ENCODE measurements at regions not wholly inside any gene's neighbourhood (a gene's known extent, or its start where the extent isn't known, plus 50 kb on each side); places are given as distances from the start of the nearest gene placed in this dataset.
"Not testable (repeated sequence)": the region's sequence is repeated elsewhere in the genome, so short reads cannot be mapped to it uniquely, and the experiment has no call there.

DNA sequence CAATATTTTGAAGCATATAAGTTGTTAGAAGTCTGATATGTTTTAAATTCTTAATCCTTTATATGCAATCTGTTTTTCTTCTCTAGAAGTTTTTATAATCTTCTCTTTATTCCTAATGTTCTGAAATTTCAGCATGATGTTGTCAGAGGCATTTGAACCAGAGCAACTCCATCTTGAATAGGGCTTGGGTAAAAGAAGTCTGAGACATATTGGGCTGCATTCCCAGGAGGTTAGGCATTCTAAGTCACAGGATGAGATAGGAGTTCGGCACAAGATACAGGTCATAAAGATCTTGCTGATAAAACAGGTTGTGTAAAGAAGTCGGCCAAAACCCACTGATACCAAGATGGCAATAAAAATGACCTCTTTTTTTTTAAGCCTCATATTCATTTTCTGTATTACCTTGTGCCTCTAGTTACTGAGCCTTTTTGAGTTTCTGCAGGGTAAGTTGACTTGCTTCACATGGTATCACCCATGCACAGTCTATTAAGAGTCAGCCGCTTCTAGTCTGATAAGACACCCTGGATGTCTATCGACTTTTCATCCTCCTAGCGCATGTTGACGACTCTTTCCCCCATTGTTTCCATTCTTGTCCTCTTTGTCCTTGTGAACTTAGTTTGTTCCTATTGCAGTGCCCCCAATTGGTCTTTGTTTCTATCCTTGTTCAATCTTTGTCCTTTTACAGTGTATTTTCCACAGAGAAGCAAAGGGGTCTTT is 80.8 kb upstream of the RNU6-1 start:
- DNase-seq = no peak

GRCh38 chr15:67922106-67922675 is 82.3 kb upstream of the RNU6-1 start:
- no peak for DNase-seq

- DNase-seq = peak; percentile 89
Observed at GRCh38 chr15:67922971-67923945, 83.4 kb upstream of the RNU6-1 start.

DNA sequence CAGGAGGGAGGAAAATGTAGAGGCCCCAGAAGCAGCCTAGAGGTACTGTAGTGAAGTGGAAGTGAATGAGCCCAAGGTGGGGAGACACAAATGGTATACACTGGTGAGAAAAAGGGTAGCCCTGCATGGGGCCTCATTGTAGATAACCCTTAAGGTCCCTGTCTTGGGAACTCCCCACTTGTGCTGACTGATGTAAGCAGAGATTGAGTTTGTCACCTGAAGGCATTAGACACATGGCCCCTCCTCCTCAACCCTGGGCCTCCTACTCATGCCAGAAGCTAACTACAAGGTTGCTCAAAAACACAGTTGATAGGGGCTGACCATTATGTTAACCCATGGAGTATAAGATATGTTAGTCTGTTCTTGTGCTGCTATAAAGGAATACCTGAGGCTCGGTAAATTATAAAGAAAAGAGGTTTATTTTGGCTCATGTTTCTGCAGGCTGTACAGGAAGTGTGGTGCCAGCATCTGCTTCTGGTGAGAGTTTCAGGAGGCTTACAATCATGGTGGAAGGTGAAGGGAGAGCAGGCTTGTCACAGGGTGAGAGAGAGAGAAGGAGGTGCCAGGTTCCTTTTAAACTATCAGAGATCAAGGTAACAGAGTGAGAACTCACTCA is 84.6 kb upstream of the RNU6-1 start:
- DNase-seq = no peak

GRCh38 chr15:67925182-67925581 is 85.3 kb upstream of the RNU6-1 start:
- DNase-seq = no peak

GRCh38 chr15:67927501-67928168 is 87.8 kb upstream of the RNU6-1 start:
- DNase-seq = no peak

DNA sequence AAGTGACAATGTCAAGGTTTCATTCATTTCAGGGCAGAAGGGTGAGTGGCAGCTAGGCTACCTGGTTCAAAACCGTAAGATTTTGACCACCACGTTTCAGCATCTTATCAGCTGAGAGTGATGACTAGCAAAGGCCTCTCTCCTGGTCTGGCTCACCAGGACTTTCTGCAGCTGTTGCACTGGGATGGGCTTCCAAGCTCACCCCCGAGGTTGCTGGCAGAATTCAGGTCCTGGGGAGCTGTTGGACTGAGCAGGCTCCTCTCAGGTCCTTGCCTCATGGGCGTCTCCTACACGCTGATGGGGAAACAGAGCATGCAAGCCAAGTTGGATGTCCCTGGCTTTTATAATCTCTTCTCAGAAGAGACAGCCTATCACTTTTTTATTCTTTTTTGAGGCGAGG is 88.8 kb upstream of the RNU6-1 start:
- no peak for DNase-seq

GRCh38 chr15:67930720-67931119 is 90.9 kb upstream of the RNU6-1 start:
- DNase-seq = no peak

- DNase-seq = no peak
Observed at GRCh38 chr15:67931861-67932260, 92.0 kb upstream of the RNU6-1 start.

GRCh38 chr15:67934126-67934525 is 94.3 kb upstream of the RNU6-1 start:
- not testable (repeated sequence) for DNase-seq

DNA sequence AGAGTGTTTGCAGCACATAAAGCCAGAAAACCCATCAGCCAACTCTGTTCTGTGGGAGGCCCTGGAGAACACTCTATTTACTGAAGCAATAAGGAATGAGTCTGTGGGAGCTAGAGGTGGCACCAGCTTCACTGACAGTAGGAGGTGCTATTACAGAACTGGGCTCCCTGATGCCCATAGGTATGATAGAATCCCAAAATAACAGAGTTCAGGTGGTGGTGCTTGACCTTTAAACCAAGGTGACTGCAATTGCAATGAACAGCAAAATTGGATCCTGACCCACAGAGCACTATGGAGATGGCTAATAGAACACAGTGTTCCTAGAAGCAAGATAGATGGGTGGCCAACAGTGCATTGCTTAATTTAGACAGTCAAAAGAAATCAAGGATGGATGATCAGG is 95.4 kb upstream of the RNU6-1 start:
- no peak for DNase-seq

GRCh38 chr15:67936258-67936657 is 96.4 kb upstream of the RNU6-1 start:
- no peak for DNase-seq

DNA sequence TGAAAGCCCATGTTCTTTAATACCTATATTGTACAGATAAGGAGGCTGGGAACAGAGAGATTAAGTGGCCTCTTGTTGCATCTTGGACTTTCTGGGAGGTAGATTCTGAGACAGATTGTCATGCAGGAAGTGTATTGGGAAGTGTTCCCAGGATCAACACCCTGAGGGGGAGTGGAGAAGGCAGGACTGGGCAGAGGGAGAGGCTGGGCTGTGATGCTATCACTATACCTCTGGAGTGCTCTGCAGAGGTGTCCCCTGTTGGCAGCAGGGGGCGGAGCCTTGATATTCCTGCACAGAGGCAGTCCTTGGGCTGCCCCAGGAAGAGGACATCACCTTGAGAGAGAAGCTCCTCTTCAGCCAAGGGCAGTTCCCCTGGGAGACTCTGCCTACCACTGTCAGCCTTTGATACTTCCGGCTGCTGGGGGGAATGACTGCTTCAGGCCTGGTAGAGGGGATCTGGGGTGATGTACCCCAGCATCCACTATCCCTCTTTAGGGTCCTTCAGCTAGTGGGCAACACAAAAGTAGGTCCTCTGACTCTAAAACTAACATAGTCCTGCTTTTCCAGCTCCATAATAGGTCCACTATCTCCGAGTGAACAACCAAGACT is 97.4 kb upstream of the RNU6-1 start:
- no peak for DNase-seq

DNA sequence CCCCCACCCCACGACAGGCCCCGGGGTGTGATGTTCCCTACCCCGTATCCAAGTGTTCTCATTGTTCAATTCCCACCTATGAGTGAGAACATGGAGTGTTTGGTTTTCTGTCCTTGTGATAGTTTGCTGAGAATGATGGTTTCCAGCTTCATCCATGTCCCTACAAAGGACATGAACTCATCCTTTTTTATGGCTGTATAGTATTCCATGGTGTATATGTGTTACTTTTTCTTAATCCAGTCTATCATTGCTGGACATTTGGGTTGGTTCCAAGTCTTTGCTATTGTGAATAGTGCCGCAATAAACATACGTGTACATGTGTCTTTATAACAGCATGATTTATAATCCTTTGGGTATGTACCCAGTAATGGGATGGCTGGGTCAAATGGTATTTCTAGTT is 99.3 kb upstream of the RNU6-1 start:
- DNase-seq = not testable (repeated sequence)

GRCh38 chr15:67939588-67940323 is 99.9 kb upstream of the RNU6-1 start:
- DNase-seq = not testable (repeated sequence)

DNA sequence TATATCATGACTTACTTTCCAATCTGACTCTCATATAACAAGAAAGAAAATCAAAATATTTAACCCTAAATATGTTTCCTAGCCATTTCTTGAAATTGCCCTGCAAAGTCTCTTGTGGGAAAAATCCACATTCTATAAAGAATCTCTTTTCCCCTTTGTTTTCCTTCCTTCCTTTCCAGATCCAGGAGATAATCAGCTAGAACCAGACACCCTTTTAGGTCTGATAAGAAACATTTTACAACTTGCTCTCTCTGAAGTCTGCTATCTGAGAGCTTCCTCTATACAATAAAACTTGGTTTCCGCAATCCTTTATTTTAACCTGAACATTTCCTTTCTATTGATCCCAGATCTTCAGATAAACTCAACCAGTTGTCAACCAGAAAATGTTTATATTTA is 100.5 kb upstream of the RNU6-1 start:
- DNase-seq = no peak

DNA sequence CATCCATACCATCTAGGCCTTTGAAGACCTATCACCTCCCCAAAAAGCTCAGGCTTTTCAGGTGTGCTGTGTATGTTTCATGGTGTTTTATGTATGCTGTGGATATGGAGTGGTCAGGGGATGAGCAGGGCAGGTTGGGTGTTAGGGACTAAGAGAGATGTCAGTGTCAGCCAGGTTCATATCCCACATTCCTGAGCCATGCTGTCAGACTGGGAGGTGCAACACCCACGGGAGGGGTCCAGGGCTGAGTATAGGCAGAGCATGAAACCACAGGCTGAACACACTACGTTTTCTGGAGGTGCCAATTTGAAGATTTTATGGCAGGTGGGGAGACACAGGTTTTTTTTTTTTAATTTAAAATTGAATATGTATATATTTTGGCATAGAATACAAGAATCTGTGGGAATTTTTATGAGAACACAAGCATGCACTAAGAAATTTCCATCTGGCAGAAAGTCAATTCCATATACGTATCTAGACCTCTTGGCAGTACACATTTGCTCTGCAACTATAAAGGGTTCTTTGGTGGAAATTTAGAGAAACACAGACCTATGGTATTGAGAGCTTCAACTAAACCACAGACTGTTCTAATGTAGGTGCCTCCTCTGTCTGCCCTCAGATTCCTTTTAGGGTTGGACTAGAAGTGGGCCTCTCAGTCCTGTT is 101.9 kb upstream of the RNU6-1 start:
- DNase-seq = no peak

DNA sequence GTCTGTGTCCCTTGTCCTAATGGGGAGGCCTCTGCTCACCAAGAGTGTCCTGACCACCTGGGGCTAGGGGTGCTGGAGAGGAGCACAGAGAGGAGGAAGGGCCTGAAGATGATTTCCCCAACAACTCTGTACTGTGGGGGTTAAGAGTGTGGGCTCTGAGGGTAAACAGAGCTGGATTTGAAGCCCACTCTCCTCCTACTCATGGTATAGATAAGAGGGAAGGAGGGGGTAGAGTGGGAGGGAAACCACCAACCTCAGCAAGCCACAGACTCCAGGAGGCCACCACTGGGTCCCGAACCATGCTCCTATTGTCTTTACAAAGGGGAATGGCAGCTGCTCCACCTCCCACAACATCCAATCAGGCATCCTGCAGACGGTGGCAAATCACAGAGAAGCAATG is 103.6 kb upstream of the RNU6-1 start:
- DNase-seq = no peak

DNA sequence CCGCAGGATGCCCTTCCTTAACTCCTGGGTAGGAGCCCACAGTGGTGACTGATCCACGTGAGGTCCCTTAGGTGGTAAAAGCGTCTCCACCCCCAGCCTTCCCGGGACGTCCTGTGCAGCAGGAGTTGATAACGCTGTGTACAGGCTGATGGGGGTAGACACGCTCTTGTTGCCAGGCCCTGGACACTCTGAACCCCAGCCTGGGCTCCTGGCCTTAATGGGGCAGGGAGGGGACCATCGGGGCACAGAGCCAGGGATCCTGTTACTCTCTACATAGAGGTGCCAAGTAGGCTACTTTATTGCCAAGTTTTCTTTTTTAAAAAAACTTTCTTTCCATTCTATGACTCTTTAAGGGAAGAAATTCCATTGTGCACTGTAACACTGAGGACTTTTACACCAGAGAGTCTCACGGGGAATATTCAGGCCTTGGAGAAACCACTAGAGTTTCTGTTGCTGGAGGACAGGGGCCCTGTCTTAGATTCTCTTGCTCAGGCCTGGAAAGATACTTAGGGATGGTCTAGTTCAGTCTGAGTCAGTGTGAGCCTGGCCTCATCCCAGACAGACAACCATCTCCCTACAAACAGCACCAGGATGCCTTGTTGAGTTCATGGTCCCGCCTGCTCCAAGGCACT is 104.3 kb upstream of the RNU6-1 start:
- no peak for DNase-seq

GRCh38 chr15:67945131-67945530 is 105.3 kb upstream of the RNU6-1 start:
- DNase-seq = no peak
